ENCODE measurements at regions not wholly inside any gene's neighbourhood (a gene's known extent, or its start where the extent isn't known, plus 50 kb on each side); places are given as distances from the start of the nearest gene placed in this dataset.

DNA sequence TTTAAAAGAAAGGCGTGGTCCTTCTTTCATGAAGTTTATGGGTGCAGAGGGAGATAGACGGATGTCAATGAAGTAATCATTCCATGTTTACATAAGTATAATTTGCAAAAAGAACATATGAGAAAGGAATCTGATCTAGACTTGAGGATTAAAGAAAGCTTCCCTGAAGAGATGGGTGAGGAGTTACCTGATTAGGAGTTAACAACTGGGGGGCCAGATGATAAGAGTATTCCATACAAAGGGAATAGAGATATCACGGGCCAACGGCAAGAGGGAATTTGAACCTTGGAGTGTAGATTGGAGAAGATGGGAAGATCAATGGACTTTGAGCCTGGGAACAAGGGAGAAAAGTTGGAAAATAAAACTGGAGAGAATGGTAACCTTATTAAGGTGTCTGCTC, 1959.9 kb upstream of the WWC1 start:
- TF ChIP-seq, protein P1, sequence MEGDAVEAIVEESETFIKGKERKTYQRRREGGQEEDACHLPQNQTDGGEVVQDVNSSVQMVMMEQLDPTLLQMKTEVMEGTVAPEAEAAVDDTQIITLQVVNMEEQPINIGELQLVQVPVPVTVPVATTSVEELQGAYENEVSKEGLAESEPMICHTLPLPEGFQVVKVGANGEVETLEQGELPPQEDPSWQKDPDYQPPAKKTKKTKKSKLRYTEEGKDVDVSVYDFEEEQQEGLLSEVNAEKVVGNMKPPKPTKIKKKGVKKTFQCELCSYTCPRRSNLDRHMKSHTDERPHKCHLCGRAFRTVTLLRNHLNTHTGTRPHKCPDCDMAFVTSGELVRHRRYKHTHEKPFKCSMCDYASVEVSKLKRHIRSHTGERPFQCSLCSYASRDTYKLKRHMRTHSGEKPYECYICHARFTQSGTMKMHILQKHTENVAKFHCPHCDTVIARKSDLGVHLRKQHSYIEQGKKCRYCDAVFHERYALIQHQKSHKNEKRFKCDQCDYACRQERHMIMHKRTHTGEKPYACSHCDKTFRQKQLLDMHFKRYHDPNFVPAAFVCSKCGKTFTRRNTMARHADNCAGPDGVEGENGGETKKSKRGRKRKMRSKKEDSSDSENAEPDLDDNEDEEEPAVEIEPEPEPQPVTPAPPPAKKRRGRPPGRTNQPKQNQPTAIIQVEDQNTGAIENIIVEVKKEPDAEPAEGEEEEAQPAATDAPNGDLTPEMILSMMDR (IDR thresholded peaks at IDR 0.05; ENCODE audit: low read length), result no peak
- no peak for TF ChIP-seq EZH2 (IDR thresholded peaks at IDR 0.05; ENCODE audit: borderline replicate concordance, low read length)
